Transverse colon (tissue), 4 donors: ENCODE measurements at regions not wholly inside any gene's neighbourhood (a gene's known extent, or its start where the extent isn't known, plus 50 kb on each side); places are given as distances from the start of the nearest gene placed in this dataset.

ENCODE experiments used
- DNase-seq: peaks from one replicate; pipeline ENCODE4 v3.0.0-alpha.2; 2019
- H3K27ac ChIP-seq, 4 donors: fragments of 200-600 bp; sonication (generic); 2 replicates each; pipeline ENCODE4 v1.5.1; 2016 to 2018; ENCODE audit warnings: inconsistent platforms in 4 of 4
- H3K27me3 ChIP-seq: fragments of 200-600 bp; sonication (generic); 2 replicates; pipeline ENCODE4 v1.5.1; 2017; ENCODE audit warnings: inconsistent platforms
- H3K36me3 ChIP-seq, 4 donors: fragments of 200-600 bp; sonication (generic); 2 replicates each; pipeline ENCODE4 v1.5.1; 2017 to 2019; ENCODE audit warnings: inconsistent platforms in 4 of 4
- H3K4me1 ChIP-seq, 4 donors: fragments of 200-600 bp; sonication (generic); 2 replicates each; pipeline ENCODE4 v1.5.1; 2017 to 2020; ENCODE audit warnings: inconsistent platforms in 4 of 4
- H3K4me3 ChIP-seq, 4 donors: fragments of 200-600 bp; sonication (generic); 1 replicate in 1 of 4; 2 replicates in 3 of 4; pipeline versions ENCODE4 v1.5.1 to v1.6.1; 2017 to 2019; ENCODE audit warnings: inconsistent platforms in 4 of 4
- H3K9me3 ChIP-seq, 2 donors: fragments of 200-600 bp; sonication (generic); 2 replicates each; pipeline ENCODE4 v1.5.1; 2017 to 2019; ENCODE audit warnings: inconsistent platforms in 2 of 2
- CTCF ChIP-seq, 5 experiments: fragments of 200-600 bp in 3 of 5; fragments of 450-650 bp in 2 of 5; sonication (generic) in 3 of 5; IDR thresholded peaks; 1 replicate in 2 of 5; 2 replicates in 3 of 5; pipeline ENCODE4 v1.5.1; 2016 to 2017; ENCODE audit warnings: antibody characterized with exemption in 5 of 5, inconsistent platforms in 3 of 5, mild to moderate bottlenecking in 2 of 5, moderate library complexity in 1 of 5
- EP300 ChIP-seq: sonication (generic); formaldehyde crosslinking; IDR thresholded peaks from one replicate; pipeline ENCODE4 v1.6.1; 2017; ENCODE audit warnings: antibody characterized with exemption, low read depth
- POLR2A ChIP-seq: fragments of 450-650 bp; IDR thresholded peaks from one replicate; pipeline ENCODE4 v1.6.1; 2016; ENCODE audit warnings: antibody characterized with exemption, mild to moderate bottlenecking, moderate library complexity
- POLR2AphosphoS5 ChIP-seq, 3 donors: sonication (generic); formaldehyde crosslinking; IDR thresholded peaks; one replicate each; pipeline ENCODE4 v1.6.1; 2016; ENCODE audit warnings: antibody characterized with exemption in 3 of 3
- WGBS, 2 donors: methylation state at CpG; one replicate each; pipeline ENCODE4 v1.1.5; 2018; ENCODE audit warnings: low coverage in 1 of 2; 5-methylcytosine and 5-hydroxymethylcytosine counted together
- in situ Hi-C, 4 donors: fragments of 200-750 bp; cut with MboI; loops; one replicate each; pipeline versions ENCODE4 v1.15.0 to v1.15.1; 2017; ENCODE audit warnings: low sequenced_read_pairs in 3 of 4, low pct_ligation_motif_present in 1 of 4, low pct_unique_long_range_greater_than_20kb in 1 of 4
- intact Hi-C: fragments of 100-400 bp; cut with DNase I; formaldehyde crosslinking; loops from one replicate; pipeline ENCODE4 v1.15.1; 2023; ENCODE audit warnings: low total_unique reads

GRCh38 chr5:17794815-17795214 lies 160.6 kb downstream of the TAF11L14 start:
- Histone ChIP-seq H3K9me3 (no peaks in the 10 kb centered on the region), H3K4me1 (no peaks in the 10 kb centered on the region), H3K27me3 (no peaks in the 10 kb centered on the region), H3K27ac (no peak overlapping the region), H3K36me3 (no peaks in the 10 kb centered on the region), H3K4me3 (no peak overlapping the region)
- in situ Hi-C loops: no loop called here
- 55 to 58% methylated on average over 2 of the region's 2 CpGs for WGBS, 2 donors
- TF ChIP-seq EP300 (no peak), POLR2A (no peak)
- DNase-seq: no peak
- intact Hi-C loops: no loop called here

DNA sequence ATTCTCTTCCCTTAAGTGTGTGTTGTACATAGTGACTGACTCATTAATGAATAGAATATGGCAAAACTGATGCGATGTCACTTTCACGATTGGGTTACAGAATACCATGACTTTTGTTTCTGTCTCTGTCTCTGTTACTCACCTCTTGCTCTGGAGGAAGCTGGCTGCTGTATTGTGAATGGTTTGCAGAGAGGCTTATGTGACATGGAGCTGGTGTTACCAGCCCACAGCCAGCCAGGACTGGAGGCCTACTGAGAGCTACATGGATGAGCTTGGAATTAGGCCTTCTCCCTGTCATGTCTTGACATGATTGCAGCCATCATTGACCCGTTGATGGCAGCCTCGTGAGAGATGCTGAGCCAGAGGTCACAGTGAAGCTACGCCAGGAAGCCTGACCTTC lies 161.9 kb downstream of the TAF11L14 start:
- no peak overlapping the region for H3K4me3 ChIP-seq
- intact Hi-C loops: no loop called here
- H3K27me3 ChIP-seq: no peaks in the 10 kb centered on the region
- 67 to 80% methylated on average over 3 to 5 of the region's 5 CpGs for WGBS, 2 donors
- no peak for DNase-seq
- in situ Hi-C loops: no loop called here
- no peaks in the 10 kb centered on the region for H3K36me3 ChIP-seq
- no peaks in the 10 kb centered on the region for H3K9me3 ChIP-seq
- no peak overlapping the region for H3K27ac ChIP-seq
- TF ChIP-seq POLR2AphosphoS5 (IDR thresholded peaks at IDR 0.05): no peak
- no peak for TF ChIP-seq POLR2A
- no peak for TF ChIP-seq EP300
- no peak for TF ChIP-seq CTCF (IDR thresholded peaks at IDR 0.05)
- H3K4me1 ChIP-seq: no peaks in the 10 kb centered on the region

DNA sequence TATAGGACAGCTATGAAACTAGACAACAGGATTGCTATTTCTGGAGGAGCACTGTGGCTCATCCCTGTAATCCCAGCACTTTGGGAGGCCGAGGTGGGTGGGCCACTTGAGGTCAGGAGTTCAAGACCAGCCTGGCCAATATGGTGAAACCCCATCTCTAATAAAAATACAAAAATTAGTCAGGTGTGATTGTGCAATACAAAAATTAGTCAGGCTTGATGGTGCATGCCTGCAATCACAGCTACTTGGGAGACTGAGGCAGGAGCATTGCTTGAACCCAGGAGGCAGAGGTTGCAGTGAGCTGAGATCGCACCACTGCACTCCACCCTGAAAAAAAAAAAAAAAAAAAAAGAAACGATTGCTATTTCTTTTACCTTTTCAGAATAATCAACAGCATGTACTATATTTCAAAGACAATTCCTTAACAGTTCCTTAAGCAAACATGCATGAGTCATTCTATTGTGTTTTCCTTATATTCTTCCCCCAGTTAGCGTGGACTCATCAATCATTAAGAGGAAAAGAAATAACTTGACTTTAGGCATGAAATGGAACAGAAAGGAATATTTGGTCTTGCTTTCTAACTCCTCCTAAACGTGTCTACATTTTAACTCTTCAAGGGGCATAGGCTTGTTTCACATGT lies 162.6 kb downstream of the TAF11L14 start:
- H3K4me1 ChIP-seq: no peaks in the 10 kb centered on the region
- 34% methylated on average over 5 of the region's 5 CpGs for WGBS, 2 donors
- in situ Hi-C loops (no loop called here), intact Hi-C loops (no loop called here)
- no peaks in the 10 kb centered on the region for H3K36me3 ChIP-seq
- no peak for DNase-seq
- no peaks in the 10 kb centered on the region for H3K9me3 ChIP-seq
- no peaks in the 10 kb centered on the region for H3K27me3 ChIP-seq
- no peak overlapping the region for H3K27ac ChIP-seq
- H3K4me3 ChIP-seq: no peak overlapping the region
- no peak for TF ChIP-seq CTCF (IDR thresholded peaks at IDR 0.05)
- no peak for TF ChIP-seq POLR2AphosphoS5 (IDR thresholded peaks at IDR 0.05)
- TF ChIP-seq POLR2A: no peak
- TF ChIP-seq EP300: no peak

DNA sequence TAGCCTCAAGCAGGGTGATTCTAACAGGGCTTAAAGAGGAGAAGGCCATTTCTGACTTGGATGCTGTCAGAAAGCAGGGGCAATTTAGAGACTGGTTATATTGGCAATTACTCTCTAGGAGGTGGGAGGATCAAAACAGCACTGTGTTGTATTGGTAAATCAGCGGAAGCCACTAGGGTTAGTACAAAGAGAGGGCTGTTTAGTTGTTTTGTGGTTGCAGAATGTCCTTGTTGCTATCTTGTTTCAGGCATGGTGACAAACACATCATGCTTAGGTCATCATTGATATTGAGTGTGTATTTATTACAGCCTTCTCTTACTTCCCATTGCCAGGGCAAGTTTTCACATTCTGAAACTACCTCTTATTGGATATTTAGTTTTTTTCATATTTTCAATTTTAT lies 165.3 kb downstream of the TAF11L14 start:
- no peaks in the 10 kb centered on the region for H3K36me3 ChIP-seq
- WGBS, 2 donors: 85 to 88% methylated on average over 1 of the region's 1 CpG
- intact Hi-C loops (no loop called here), in situ Hi-C loops (no loop called here)
- no peaks in the 10 kb centered on the region for H3K27me3 ChIP-seq
- H3K9me3 ChIP-seq: no peaks in the 10 kb centered on the region
- no peaks in the 10 kb centered on the region for H3K4me1 ChIP-seq
- no peak for DNase-seq
- H3K27ac ChIP-seq: no peak overlapping the region
- no peak for TF ChIP-seq POLR2A
- no peak overlapping the region for H3K4me3 ChIP-seq

DNA sequence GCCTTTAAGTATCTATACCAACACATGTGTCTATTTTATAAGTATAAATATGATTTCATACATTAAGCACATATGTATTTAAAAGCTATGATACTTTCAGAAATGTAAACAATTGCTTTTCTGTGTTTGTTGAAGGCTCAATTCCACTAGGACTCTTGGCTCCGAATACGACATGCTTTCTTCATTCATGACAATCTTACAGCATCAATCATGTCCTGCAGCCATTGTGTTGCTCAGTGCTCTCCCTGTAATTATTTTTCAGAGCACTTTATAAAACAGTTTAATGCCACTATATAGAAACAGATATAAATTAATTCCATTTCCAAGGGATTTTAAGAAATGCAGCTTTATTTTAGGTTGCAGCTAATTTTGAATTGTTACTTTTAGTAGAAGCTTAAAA lies 167.3 kb downstream of the TAF11L14 start:
- no peak for DNase-seq
- intact Hi-C loops: no loop called here
- no peak for TF ChIP-seq POLR2A
- TF ChIP-seq CTCF (IDR thresholded peaks at IDR 0.05): no peak
- TF ChIP-seq POLR2AphosphoS5 (IDR thresholded peaks at IDR 0.05): no peak
- no peak for TF ChIP-seq EP300
- Histone ChIP-seq H3K27me3 (no peaks in the 10 kb centered on the region), H3K9me3 (no peaks in the 10 kb centered on the region), H3K36me3 (no peaks in the 10 kb centered on the region), H3K27ac (no peak overlapping the region), H3K4me3 (no peak overlapping the region), H3K4me1 (no peaks in the 10 kb centered on the region)
- WGBS, 2 donors: 63 to 70% methylated on average over 2 of the region's 2 CpGs
- in situ Hi-C loops: no loop called here
